Stimulated activated CD8-positive, alpha-beta memory T cell treated with anti-CD3 and anti-CD28 coated beads, Interleukin-2, amount 100 ng/mL, for 1 hour (primary cell): ENCODE measurements at regions not wholly inside any gene's neighbourhood (a gene's known extent, or its start where the extent isn't known, plus 50 kb on each side); places are given as distances from the start of the nearest gene placed in this dataset.

Source experiments
- DNase-seq, 2 donors: peaks; one replicate each; pipeline ENCODE4 v3.0.0-alpha.2; 2020; ENCODE audit warnings: low read depth in 2 of 2

GRCh38 chr6:9405825-9406224 lies 970.5 kb upstream of the SLC35B3 start:
- DNase-seq: no peak

DNA sequence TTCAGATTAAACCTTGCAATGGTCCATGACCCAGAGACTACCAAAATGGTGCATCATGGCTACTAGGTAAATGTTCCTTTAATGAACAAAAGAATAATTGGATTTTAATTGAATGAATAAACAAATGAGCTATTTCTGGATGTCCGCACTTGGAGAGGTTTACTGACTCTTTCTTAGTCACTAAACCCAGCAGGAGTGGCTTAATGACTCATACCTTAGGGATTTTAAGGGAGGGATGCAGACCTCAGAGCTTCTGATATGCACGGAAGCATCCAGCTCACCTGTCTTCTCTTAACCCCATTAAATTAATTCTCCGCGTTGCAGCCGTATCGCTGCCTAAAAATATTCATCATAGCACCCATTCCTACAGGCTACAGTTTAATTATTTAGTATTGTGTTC lies 970.0 kb upstream of the SLC35B3 start:
- no peak for DNase-seq

- DNase-seq: no peak
Measured at GRCh38 chr6:9404351-9405146, 969.2 kb upstream of the SLC35B3 start.

GRCh38 chr6:9403736-9404135 lies 968.4 kb upstream of the SLC35B3 start:
- DNase-seq: no peak

DNA sequence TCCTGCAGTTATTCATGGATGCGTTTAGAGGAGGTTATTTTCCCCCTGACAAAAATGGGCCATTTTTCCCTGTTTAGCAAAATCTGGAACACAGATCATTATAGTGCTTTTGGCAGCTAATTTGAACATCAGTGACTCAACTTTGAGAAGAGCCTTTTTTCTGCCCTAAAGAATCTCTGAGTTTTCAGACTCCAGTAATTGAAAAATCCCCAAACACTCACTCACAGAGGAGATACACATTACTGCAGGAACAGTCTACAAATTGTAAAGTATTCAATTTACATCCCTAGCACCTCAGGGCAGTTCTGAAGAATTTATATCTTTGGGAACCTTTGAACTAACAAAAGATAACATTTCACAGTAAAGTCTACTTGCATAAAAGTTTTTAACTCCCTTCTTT lies 966.6 kb upstream of the SLC35B3 start:
- DNase-seq: no peak

DNA sequence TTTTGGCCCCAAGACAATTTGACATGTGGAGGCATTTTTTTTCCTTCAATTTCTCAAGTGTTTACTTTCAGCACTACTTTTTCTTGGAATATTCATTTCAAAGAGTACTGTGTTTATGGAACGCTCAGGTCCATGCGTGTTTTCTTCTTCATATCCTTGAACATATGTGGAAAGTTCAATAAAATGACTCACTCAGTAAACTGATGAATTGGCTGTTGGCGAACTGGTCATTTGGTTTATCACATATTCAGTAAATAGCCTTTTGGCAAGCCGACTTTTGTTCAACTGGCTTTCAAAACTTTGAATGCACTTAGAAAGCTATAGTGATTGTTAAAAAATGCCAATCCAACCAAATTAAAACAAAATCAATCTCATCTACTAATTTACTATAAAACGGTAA lies 964.6 kb upstream of the SLC35B3 start:
- no peak for DNase-seq

DNA sequence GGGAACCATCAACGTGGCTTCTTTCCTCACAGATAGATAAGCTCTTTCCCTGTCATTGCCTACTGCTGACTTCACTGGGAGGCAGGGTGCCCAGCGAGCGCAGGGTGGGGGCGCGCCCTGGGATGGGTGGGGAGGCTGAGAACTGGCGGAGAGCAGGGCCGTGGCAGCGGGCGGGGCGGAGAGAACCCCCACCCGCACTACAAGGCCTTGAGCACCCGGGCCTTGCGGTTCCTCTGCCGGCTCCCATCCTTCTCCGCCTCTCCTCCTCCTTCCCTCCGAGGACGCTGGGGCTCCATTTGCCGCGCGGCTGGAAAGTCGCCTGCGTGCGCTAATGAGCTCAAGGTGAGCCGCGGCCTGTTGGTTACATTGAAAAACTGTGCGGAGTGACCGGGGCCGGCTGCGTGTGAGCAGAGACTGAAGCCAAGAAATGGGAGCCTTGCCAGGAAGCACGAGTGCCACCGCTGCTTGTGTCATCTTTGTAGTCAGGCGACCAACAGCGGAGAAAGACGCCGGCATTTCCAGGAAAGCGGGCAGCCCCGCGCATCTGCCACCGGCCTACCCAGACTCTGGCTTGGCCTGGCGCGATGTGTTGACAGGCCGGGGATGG lies 963.5 kb upstream of the SLC35B3 start:
- DNase-seq: no peak

GRCh38 chr6:9398071-9398766 lies 962.9 kb upstream of the SLC35B3 start:
- no peak for DNase-seq

DNA sequence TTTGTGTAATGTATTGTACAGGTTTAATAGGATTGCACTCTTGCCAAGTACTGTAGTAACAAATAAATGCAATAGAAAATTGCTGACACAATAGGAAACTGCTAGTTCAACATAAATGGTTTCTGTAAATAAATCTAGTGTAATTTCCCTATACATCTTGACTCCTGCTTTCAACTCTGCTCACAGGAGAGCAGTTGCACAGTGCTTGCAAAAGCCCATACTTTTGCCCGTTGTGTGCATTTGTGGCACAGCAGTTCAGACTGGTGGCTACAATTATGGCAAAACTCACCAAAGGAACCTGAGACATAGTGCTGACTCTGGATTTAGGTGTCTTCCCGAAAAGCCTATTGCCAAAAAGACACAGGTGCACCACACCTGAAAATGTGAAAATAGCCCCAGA lies 953.3 kb upstream of the SLC35B3 start:
- no peak for DNase-seq

DNA sequence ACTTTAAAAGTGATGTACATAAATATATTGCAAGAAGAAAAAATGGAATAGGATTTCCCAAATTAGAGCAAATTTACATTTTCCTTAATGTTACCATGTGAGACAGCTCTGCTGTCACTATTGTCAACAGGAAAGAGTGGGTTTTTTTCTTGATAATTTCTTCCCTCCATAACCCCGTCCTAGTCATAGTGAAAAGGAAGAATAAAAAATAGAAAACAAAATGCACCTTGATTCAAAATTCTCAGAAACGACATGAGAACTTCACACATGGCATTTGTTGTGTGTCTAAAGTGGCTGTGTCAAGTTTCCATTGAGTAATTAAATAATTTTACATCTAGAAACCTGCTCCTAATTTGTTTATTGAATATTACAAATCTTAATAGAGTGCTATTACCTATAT lies 945.2 kb upstream of the SLC35B3 start:
- no peak for DNase-seq

- no peak for DNase-seq
Measured at GRCh38 chr6:9373308-9373707, 938.0 kb upstream of the SLC35B3 start.

- DNase-seq: no peak
Measured at GRCh38 chr6:9370480-9370879, 935.1 kb upstream of the SLC35B3 start.

- DNase-seq: no peak
Measured at GRCh38 chr6:9365378-9365777, 930.0 kb upstream of the SLC35B3 start.

- DNase-seq: no peak
Measured at GRCh38 chr6:9361749-9362148, 926.4 kb upstream of the SLC35B3 start.

- DNase-seq: no peak
Measured at GRCh38 chr6:9360881-9361280, 925.5 kb upstream of the SLC35B3 start.

GRCh38 chr6:9347608-9348007 lies 912.3 kb upstream of the SLC35B3 start:
- DNase-seq: no peak

GRCh38 chr6:9346923-9347322 lies 911.6 kb upstream of the SLC35B3 start:
- no peak for DNase-seq

DNA sequence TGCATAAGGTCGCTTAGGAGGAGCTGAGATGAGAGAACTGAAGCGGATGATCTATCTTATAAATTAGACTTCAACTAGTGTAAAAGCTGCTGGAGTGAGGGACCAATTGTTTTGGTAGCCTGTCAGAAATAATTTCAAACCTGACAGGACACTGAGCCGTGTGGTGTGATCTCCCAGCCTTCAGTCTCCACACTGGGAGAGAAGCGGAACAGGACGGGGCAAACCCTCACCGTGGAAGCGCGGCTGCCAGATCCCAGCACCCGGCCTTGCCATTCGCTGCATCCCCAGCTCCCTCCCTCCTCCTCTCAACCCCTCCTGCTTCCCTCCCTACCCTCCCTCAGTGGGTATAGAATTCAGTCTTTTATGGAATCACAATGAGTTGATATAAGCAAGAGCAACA lies 900.1 kb upstream of the SLC35B3 start:
- no peak for DNase-seq

- no peak for DNase-seq
Measured at GRCh38 chr6:9334979-9335378, 899.6 kb upstream of the SLC35B3 start.

DNA sequence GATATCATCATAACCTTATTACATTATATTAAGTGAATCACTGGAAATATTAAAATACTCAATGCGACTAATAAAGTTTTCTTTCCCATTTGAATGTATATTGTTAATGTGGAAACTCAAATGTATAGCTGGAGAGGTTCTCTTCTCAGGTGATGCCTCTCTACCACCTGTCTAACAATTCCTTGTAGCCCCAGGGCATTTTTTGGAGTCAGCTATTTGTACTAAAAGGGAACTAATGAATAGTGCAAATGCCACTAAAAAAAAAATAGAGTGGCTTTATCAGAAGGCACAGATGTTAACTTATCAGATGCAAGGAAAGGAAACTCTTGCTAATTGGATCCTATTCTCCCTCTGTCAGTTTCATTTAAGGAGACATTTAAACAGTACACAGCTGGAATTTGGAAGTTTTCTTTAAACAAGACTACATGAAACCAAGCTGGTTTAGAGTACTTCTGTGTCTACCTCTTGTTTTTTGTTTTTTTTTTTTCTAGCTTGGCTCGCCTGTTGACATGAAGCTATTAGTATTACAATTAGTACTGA lies 897.0 kb upstream of the SLC35B3 start:
- DNase-seq: no peak

- no peak for DNase-seq
Measured at GRCh38 chr6:9316831-9317230, 881.5 kb upstream of the SLC35B3 start.

DNA sequence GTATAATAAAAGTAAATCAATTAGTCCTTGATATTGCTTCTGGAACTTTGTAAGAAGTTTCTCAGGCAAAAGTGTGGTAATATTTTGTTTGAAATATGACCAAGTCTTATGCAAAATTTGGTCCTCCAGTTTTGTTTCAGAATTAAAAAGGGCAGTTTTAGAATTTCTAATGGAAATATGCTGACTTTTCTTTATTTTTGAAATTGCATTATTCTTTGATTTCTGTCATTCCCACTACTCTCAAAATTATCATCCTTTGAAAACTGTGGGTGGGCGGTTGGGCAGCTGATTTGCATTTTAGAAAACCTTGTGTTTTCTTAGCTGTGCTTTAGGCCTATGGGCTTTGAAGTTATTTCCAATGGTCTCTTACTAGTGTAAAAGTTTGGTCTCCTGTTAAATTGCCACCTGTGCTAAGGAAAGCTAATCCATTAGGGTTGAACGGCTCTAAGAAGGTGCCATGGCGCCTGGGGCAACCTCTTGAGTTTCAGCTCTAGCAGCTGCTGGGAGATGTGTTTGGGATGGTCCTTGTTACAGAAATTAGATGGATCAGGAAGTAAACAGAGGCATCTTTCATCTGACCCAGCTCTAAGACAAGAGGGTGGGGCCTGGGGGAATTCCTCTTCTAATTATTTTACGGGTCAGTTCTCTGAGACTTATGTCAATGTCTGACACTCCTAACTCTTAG lies 880.8 kb upstream of the SLC35B3 start:
- no peak for DNase-seq
